Astrocyte of the spinal cord (primary cell): ENCODE measurements at regions not wholly inside any gene's neighbourhood (a gene's known extent, or its start where the extent isn't known, plus 50 kb on each side); places are given as distances from the start of the nearest gene placed in this dataset.

ENCODE experiments used
- DNase-seq: peaks from one replicate; pipeline ENCODE4 v3.0.0; 2011; ENCODE audit warnings: low read depth, low spot score
- H3K4me3 ChIP-seq: 2 replicates; pipeline ENCODE4 v1.5.1; 2011; ENCODE audit warnings: low read depth, mild to moderate bottlenecking, low read length, moderate library complexity
- CTCF ChIP-seq: IDR thresholded peaks from 2 replicates; pipeline ENCODE4 v1.5.1; 2012; ENCODE audit warnings: low read depth, mild to moderate bottlenecking, low read length, inconsistent platforms
- in situ Hi-C: cut with HindIII; loops from 2 replicates; pipeline ENCODE4 v1.10.0; 2017; ENCODE audit warnings: low sequenced_read_pairs

DNA sequence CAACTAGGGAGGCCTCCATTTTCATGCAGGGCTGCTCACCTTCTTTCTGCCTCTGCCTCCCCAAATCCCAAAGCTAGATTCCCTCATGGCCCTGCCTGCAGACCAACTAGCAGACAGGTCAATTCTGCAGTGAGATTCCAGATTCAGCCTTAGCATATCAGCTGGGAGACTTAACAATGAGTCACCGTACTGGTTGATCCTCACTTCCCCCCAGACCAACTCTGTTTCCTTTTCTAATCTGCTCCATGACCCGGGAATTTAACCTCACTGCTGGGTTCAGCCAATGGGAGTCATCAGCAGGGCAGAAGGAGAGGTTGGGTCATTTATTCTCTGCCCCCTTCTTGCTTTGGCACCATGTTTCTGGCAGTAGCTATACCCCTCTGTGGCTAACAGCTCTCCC lies 140.6 kb upstream of the GRIK3 start:
- in situ Hi-C loops = no loop called here
- no peak overlapping the region for H3K4me3 ChIP-seq
- no peak for DNase-seq
- TF ChIP-seq CTCF = no peak

DNA sequence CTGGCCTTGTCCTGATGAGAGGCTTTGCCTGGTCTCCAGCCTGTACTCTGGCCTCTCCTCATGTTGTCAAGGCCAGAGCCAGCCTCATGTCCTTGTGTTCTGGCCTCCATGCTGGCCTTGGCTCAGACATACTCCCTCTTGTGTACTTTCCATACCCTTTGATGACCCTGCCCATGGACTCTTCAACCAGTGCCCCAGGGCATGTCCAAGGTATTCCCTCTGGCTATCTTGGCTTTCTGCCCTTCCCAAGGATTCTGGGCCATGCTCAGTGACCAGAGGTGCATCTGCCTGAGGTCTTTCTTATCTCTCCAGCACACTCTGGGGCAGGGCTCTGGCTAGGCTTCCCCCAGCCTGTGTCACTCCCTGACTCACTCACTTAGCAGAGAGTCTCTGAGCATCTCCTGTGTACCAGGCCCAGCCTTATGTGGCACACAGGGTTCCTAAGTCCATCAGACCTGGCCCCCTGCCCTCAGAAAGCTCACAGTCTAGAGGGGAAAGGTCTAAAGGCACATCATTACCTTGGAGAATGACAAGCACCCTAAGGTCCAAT lies 141.4 kb upstream of the GRIK3 start:
- in situ Hi-C loops = no loop called here
- no peak for DNase-seq
- no peak for TF ChIP-seq CTCF
- no peak overlapping the region for H3K4me3 ChIP-seq

DNA sequence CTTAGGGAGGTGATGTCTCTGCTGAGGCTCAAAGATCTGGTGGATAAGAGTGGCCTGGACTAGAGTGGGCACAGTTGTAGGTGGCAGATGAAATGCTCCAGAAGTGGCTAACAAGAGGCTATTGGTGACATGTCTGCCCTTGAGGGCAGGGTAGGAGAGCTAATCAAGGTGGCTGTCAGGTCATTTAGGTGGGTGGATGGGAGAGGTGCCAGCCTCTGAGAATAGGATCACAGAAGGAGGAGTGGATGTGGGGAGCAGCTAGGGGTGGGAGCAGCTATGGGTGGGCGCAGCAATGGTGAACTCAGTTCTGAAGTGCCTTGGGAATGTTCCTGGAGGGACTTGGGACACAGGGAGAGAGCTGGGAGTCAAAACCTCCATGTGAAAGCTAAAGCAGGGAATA lies 142.0 kb upstream of the GRIK3 start:
- no peak overlapping the region for H3K4me3 ChIP-seq
- in situ Hi-C loops = no loop called here
- DNase-seq = no peak
- TF ChIP-seq CTCF = no peak

GRCh38 chr1:37177230-37177864 lies 143.0 kb upstream of the GRIK3 start:
- no peak overlapping the region for H3K4me3 ChIP-seq
- peak; percentile 10 for TF ChIP-seq CTCF
- no peak for DNase-seq
- in situ Hi-C loops = no loop called here

DNA sequence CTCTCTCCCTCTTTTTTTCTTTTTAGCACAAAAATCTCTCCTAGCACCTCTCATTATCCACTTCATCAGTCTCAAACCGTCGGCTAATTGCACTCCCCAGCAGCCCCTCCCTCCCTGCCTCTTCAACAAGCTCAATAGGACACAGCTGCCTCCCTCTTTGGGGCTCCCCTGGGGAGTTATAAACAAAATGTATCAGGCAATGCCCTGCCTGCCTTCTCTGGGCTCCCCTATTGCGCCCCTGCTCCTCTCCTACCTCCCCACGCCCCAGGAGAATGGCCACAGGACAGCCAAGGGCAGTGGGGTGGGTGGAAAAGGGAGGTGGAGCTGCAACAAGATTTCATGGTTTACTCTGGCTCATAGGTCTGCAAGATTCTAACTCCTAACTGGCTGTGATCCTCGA lies 147.1 kb upstream of the GRIK3 start:
- DNase-seq = no peak
- H3K4me3 ChIP-seq = no peak overlapping the region
- in situ Hi-C loops = no loop called here
- no peak for TF ChIP-seq CTCF

DNA sequence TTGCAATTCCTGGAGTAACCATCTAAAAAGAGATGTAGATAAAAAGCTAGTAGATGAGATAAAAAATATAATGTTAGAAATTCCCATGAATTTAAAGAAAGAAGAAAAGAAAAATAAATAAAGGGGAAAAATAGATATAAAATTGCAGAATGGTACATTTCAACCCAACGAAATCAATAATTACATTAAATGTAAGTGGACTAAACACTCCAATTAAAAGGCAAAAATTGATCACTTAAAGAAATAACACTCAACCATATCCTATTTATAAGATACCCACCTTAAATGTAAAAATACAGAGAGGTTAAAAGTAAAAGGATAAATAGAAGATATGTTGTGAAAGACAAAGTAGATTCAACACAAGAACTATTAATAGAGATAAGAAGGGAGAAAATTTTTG lies 150.5 kb upstream of the GRIK3 start:
- no peak for TF ChIP-seq CTCF
- in situ Hi-C loops = no loop called here
- H3K4me3 ChIP-seq = no peak overlapping the region
- no peak for DNase-seq
